Ovary (tissue), 7 donors: ENCODE measurements at regions not wholly inside any gene's neighbourhood (a gene's known extent, or its start where the extent isn't known, plus 50 kb on each side); places are given as distances from the start of the nearest gene placed in this dataset.

Experiments used
- DNase-seq, 5 donors: peaks; one replicate each; pipeline ENCODE4 v3.0.0-alpha.2; 2019 to 2020
- H3K27ac ChIP-seq, 2 donors: fragments of 200-600 bp; one replicate each; pipeline versions ENCODE4 v1.5.1 to v1.8.0; 2019 to 2022
- H3K27me3 ChIP-seq: fragments of 200-600 bp; one replicate; pipeline ENCODE4 v1.8.0; 2022
- H3K36me3 ChIP-seq: fragments of 200-600 bp; sonication (generic); one replicate; pipeline ENCODE4 v1.5.1; 2019
- H3K4me1 ChIP-seq: one replicate; pipeline ENCODE4 v1.8.1; 2013; ENCODE audit warnings: mild to moderate bottlenecking, moderate library complexity; ENCODE audit not compliant: insufficient read depth
- H3K4me3 ChIP-seq: fragments of 200-600 bp; sonication (generic); one replicate; pipeline ENCODE4 v1.5.1; 2017
- H3K9me3 ChIP-seq, 2 donors: fragments of 200-600 bp in 1 of 2; sonication (generic) in 1 of 2; one replicate each; pipeline versions ENCODE4 v1.5.1 to v1.8.1; 2013 to 2019; ENCODE audit warnings: mild to moderate bottlenecking in 1 of 2, moderate library complexity in 1 of 2
- CTCF ChIP-seq, 3 donors: fragments of 450-650 bp in 2 of 3; fragments of 200-600 bp in 1 of 3; IDR thresholded peaks; one replicate each; pipeline versions ENCODE4 v1.5.1 to v1.8.0; 2016 to 2022; ENCODE audit warnings: antibody characterized with exemption in 3 of 3, mild to moderate bottlenecking in 1 of 3
- EP300 ChIP-seq: sonication (generic); formaldehyde crosslinking; IDR thresholded peaks from one replicate; pipeline ENCODE4 v1.6.1; 2017; ENCODE audit warnings: antibody characterized with exemption
- POLR2A ChIP-seq: fragments of 450-650 bp; IDR thresholded peaks from one replicate; pipeline ENCODE4 v1.6.1; 2017; ENCODE audit warnings: antibody characterized with exemption, mild to moderate bottlenecking, moderate library complexity
- whole genome bisulfite sequencing, 3 donors: extraction: QIAGEN DNeasy Blood & Tissue Kit in 1 of 3; methylation state at CpG; one replicate each; pipeline versions ENCODE4 v1.1.5 to v1.1.7; 2013 to 2017; 5-methylcytosine and 5-hydroxymethylcytosine counted together
- intact Hi-C, 4 donors: fragments of 100-400 bp; cut with DNase I; formaldehyde crosslinking; loops; one replicate each; pipeline versions ENCODE4 v1.11.0 to v1.15.1; 2022 to 2023
- donor health status: DM: no; HTN: no; CAD: no; lungs with moderate emphysema.
- donor health status: DM: no; HTN: no; CAD: no.
- donor health status: Bipolar disorder and iron deficiency.
- donor health status: DM: no; HTN: no; CAD: no.
- donor health status: DM: yes; HTN: yes; CAD: no.

- Histone ChIP-seq H3K27me3 (no peaks in the 10 kb centered on the region), H3K9me3 (no peaks in the 10 kb centered on the region), H3K36me3 (no peaks in the 10 kb centered on the region), H3K27ac (no peak overlapping the region), H3K4me1 (no peaks in the 10 kb centered on the region), H3K4me3 (no peak overlapping the region)
- DNase-seq = no peak
- TF ChIP-seq EP300 (no peak), POLR2A (no peak), CTCF (IDR thresholded peaks at IDR 0.05) (no peak)
- 38 to 59% (median 52%) methylated on average over 3 of the region's 3 CpGs for WGBS, 3 donors
- intact Hi-C loops = no loop called here
These were observed 189.4 kb upstream of the FOXG1 start for GRCh38 chr14:28577187-28577586.

- no peaks in the 10 kb centered on the region for H3K36me3 ChIP-seq
- 0 to 22% (median 8%) methylated on average over 2 of the region's 2 CpGs for WGBS, 3 donors
- no peak for DNase-seq
- TF ChIP-seq POLR2A = no peak
- no peak for TF ChIP-seq EP300
- TF ChIP-seq CTCF (IDR thresholded peaks at IDR 0.05) = no peak
- no peaks in the 10 kb centered on the region for H3K4me1 ChIP-seq
- intact Hi-C loops = no loop called here
- no peaks in the 10 kb centered on the region for H3K27me3 ChIP-seq
- H3K4me3 ChIP-seq = no peak overlapping the region
- H3K9me3 ChIP-seq = no peaks in the 10 kb centered on the region
- no peak overlapping the region for H3K27ac ChIP-seq
These were observed 188.9 kb upstream of the FOXG1 start for GRCh38 chr14:28577711-28578131.

- intact Hi-C loops = no loop called here
- 87 to 92% (median 87%) methylated on average over 2 of the region's 2 CpGs for WGBS, 3 donors
- DNase-seq = no peak
- no peak overlapping the region for H3K27ac ChIP-seq
- no peaks in the 10 kb centered on the region for H3K36me3 ChIP-seq
- no peaks in the 10 kb centered on the region for H3K4me1 ChIP-seq
- H3K4me3 ChIP-seq = no peak overlapping the region
- no peak for TF ChIP-seq CTCF (IDR thresholded peaks at IDR 0.05)
- TF ChIP-seq EP300 = no peak
- TF ChIP-seq POLR2A = no peak
- H3K9me3 ChIP-seq = no peaks in the 10 kb centered on the region
- no peaks in the 10 kb centered on the region for H3K27me3 ChIP-seq
These were observed 181.6 kb upstream of the FOXG1 start for GRCh38 chr14:28584951-28585350.

GRCh38 chr14:28589792-28590191 lies 176.8 kb upstream of the FOXG1 start:
- no peaks in the 10 kb centered on the region for H3K9me3 ChIP-seq
- WGBS, 3 donors = 4 to 11% (median 7%) methylated on average over 1 of the region's 1 CpG
- no peak overlapping the region for H3K4me3 ChIP-seq
- TF ChIP-seq EP300 (no peak), POLR2A (no peak), CTCF (IDR thresholded peaks at IDR 0.05) (no peak)
- H3K27ac ChIP-seq = no peak overlapping the region
- no peaks in the 10 kb centered on the region for H3K27me3 ChIP-seq
- intact Hi-C loops = no loop called here
- no peaks in the 10 kb centered on the region for H3K4me1 ChIP-seq
- no peak for DNase-seq
- no peaks in the 10 kb centered on the region for H3K36me3 ChIP-seq

GRCh38 chr14:28596391-28596790 lies 170.2 kb upstream of the FOXG1 start:
- Histone ChIP-seq H3K27ac (no peak overlapping the region), H3K4me3 (no peak overlapping the region), H3K36me3 (no peaks in the 10 kb centered on the region), H3K9me3 (no peaks in the 10 kb centered on the region), H3K4me1 (no peaks in the 10 kb centered on the region), H3K27me3 (no peaks in the 10 kb centered on the region)
- TF ChIP-seq EP300 (no peak), POLR2A (no peak), CTCF (IDR thresholded peaks at IDR 0.05) (no peak)
- intact Hi-C loops = no loop called here
- DNase-seq = no peak
